Glutamatergic neuron (in vitro differentiated cells): ENCODE measurements at regions not wholly inside any gene's neighbourhood (a gene's known extent, or its start where the extent isn't known, plus 50 kb on each side); places are given as distances from the start of the nearest gene placed in this dataset.

ENCODE experiments used
- DNase-seq: peaks from one replicate; pipeline ENCODE4 v3.0.0; 2022
- H3K27ac Mint-ChIP-seq: one replicate; pipeline ENCODE4 v1.8.0; 2020; ENCODE audit warnings: mild to moderate bottlenecking, mixed read lengths, inconsistent platforms; ENCODE audit not compliant: unreplicated experiment
- H3K27me3 Mint-ChIP-seq: one replicate; pipeline ENCODE4 v1.8.0; 2020; ENCODE audit warnings: mild to moderate bottlenecking, moderate library complexity, mixed read lengths, inconsistent platforms; ENCODE audit not compliant: unreplicated experiment
- H3K36me3 Mint-ChIP-seq: one replicate; pipeline ENCODE4 v1.8.0; 2020; ENCODE audit warnings: mild to moderate bottlenecking, mixed read lengths, inconsistent platforms; ENCODE audit not compliant: unreplicated experiment
- H3K4me1 Mint-ChIP-seq: one replicate; pipeline ENCODE4 v1.8.0; 2020; ENCODE audit warnings: mild to moderate bottlenecking, low read depth, mixed read lengths, inconsistent platforms; ENCODE audit not compliant: unreplicated experiment
- H3K4me3 Mint-ChIP-seq: one replicate; pipeline ENCODE4 v1.8.0; 2020; ENCODE audit warnings: mild to moderate bottlenecking, mixed read lengths, inconsistent platforms; ENCODE audit not compliant: unreplicated experiment
- H3K9me3 Mint-ChIP-seq: one replicate; pipeline ENCODE4 v1.8.0; 2020; ENCODE audit warnings: mild to moderate bottlenecking, moderate library complexity, mixed read lengths, inconsistent platforms; ENCODE audit not compliant: unreplicated experiment
- CTCF ChIP-seq: fragments of 200-600 bp; sonication (generic); IDR thresholded peaks from one replicate; pipeline ENCODE4 v1.5.0; 2021; ENCODE audit not compliant: partially characterized antibody, unreplicated experiment

- no peaks in the 10 kb centered on the region for H3K36me3 Mint-ChIP-seq
- H3K27me3 Mint-ChIP-seq: no peaks in the 10 kb centered on the region
- peaks cover 2% of the 10 kb centered on the region for H3K9me3 Mint-ChIP-seq
- H3K4me1 Mint-ChIP-seq: peaks cover 7% of the 10 kb centered on the region
- no peak overlapping the region for H3K4me3 Mint-ChIP-seq
- H3K27ac Mint-ChIP-seq: no peak overlapping the region
- no peak for DNase-seq
- no peak for TF ChIP-seq CTCF
Measured at GRCh38 chr5:61942462-61943049, 363.4 kb upstream of the KIF2A start.

- Mint-ChIP-seq H3K36me3 (no peaks in the 10 kb centered on the region), H3K27ac (no peak overlapping the region), H3K27me3 (no peaks in the 10 kb centered on the region), H3K4me1 (peaks cover 7% of the 10 kb centered on the region), H3K9me3 (peaks cover 2% of the 10 kb centered on the region), H3K4me3 (no peak overlapping the region)
- DNase-seq: no peak
- TF ChIP-seq CTCF: no peak
Measured at GRCh38 chr5:61943713-61944112, 362.3 kb upstream of the KIF2A start.

DNA sequence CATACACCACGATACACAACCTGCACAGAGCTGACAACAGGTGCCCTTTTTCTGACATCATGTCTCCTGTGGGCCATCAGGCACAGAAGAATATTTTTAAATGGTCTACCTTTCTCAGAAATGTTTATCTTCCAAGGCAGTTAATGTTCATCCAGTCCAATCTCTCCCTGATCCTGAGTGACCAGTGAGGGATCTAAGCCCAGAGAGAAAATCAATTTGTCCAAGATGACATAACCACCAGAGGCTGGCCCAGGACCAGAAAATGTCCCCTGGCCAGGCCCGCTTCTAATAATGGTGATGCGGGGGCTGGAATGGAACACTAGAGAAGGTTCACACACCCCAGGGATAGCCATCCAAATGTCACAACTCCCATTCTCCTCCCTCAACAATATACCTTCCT lies 357.9 kb upstream of the KIF2A start:
- Mint-ChIP-seq H3K27me3 (no peaks in the 10 kb centered on the region), H3K27ac (no peak overlapping the region)
- DNase-seq: no peak

GRCh38 chr5:61949054-61949678 lies 356.8 kb upstream of the KIF2A start:
- DNase-seq: no peak
- Mint-ChIP-seq H3K4me1 (peaks cover 7% of the 10 kb centered on the region), H3K9me3 (peaks cover 2% of the 10 kb centered on the region), H3K27me3 (no peaks in the 10 kb centered on the region), H3K36me3 (no peaks in the 10 kb centered on the region), H3K27ac (no peak overlapping the region), H3K4me3 (no peak overlapping the region)
- TF ChIP-seq CTCF: no peak

More for the DNA sequence above, 357.9 kb upstream of the KIF2A start:
- H3K9me3 Mint-ChIP-seq: peaks cover 2% of the 10 kb centered on the region
- peaks cover 7% of the 10 kb centered on the region for H3K4me1 Mint-ChIP-seq
- no peaks in the 10 kb centered on the region for H3K36me3 Mint-ChIP-seq
- no peak for TF ChIP-seq CTCF
- no peak overlapping the region for H3K4me3 Mint-ChIP-seq

DNA sequence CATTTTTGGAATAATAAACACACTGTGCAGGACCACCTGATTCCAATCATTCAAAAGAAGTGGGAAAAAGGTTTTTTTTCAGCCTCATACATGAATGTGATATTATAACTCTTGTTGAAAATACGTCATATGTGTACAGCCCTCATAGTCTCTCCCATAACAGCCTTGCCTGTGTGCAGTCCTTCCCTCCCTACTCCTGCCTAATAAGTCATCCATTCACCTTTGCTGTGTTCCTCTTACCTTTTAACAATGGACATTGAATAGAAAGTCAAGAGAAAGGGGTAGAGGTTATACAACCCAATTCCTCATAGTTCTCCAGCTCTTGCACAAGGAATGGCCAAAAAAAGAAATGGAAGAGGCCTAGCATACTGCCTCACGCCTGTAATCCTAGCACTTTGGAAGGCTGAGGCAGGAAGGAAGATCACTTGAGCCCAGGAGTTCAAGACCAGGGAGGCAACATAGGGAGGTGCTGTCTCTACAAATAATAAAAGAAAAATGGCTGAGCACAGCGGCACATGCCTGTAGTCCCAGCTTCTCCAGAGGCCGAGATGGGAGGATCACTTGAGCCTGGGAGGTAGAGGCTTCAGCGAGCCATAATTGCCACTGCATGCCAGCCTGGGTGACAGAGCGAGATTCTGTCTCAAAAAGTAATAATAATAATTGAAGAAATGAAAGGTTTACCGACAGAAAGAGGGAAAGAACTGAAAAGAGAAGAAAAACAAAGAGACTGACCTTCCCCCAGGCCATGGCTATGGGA lies 356.1 kb upstream of the KIF2A start:
- no peak for TF ChIP-seq CTCF
- no peaks in the 10 kb centered on the region for H3K27me3 Mint-ChIP-seq
- no peak for DNase-seq
- H3K36me3 Mint-ChIP-seq: no peaks in the 10 kb centered on the region
- no peak overlapping the region for H3K27ac Mint-ChIP-seq
- H3K9me3 Mint-ChIP-seq: peaks cover 2% of the 10 kb centered on the region
- peaks cover 7% of the 10 kb centered on the region for H3K4me1 Mint-ChIP-seq
- H3K4me3 Mint-ChIP-seq: no peak overlapping the region
